Non-pigmented ciliary epithelial cell (primary cell): ENCODE measurements at regions not wholly inside any gene's neighbourhood (a gene's known extent, or its start where the extent isn't known, plus 50 kb on each side); places are given as distances from the start of the nearest gene placed in this dataset.
A peak's percentile ranks its signal among the peaks of the same experiment; 100 is the strongest.
"Not testable (repeated sequence)": the region's sequence is repeated elsewhere in the genome, so short reads cannot be mapped to it uniquely, and the experiment has no call there.

Experiments used
- DNase-seq: peaks from one replicate; pipeline ENCODE4 v3.0.0-alpha.2; 2010; ENCODE audit warnings: low read depth

DNA sequence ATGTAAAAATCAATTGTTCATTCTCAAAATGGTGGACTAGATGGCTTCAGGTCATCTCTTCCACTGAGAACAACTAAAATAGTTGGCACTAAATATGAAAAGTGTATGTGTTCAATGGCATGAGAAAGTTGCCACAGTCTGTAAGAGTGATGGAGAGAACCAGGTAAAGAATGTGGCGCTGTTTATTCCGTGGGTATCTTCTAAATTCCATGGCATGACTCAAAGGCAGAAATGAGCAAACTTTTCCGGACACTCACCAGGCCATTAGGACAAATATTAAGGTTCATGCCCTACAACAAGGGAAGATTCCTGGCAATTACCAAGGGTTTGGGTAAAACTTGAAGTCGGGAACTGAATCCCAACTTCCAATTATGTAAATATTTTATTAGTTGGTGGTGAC, 825.4 kb upstream of the CDH6 start:
- DNase-seq: no peak

DNA sequence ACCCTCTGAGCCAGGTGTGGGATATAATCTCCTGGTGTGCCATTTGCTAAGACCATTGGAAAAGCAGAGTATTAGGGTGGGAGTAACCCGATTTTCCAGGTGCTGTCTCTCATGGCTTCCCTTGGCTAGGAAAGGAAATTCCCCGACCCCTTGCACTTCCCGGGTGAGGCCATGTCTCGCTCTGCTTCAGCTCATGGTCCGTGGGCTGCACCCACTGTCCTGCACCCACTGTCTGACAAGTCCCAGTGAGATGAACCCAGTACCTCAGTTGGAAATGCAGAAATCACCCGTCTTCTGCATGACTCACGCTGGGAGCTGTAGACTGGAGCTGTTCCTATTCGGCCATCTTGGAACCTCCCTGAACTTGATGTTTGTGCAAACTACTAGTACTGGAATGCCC, 828.5 kb upstream of the CDH6 start:
- DNase-seq: not testable (repeated sequence)

DNA sequence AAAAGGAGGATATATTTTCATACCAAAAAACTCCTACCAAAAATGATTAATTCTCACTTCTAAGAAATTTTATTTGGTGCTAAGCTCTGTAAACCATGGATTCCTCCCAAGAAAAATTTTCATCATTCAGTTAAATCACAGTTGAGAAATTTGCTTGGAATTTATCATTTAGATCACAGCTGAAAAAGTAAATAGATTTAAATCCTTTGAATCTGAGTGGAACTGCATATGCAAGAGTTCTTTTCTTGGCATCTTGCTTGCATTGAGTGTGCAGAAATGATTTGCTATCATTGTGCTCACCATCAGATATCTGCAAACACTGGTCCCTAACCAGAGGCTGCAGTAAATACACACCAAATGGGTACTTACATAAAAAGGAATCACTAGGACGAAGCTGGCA, 836.1 kb upstream of the CDH6 start:
- no peak for DNase-seq

DNA sequence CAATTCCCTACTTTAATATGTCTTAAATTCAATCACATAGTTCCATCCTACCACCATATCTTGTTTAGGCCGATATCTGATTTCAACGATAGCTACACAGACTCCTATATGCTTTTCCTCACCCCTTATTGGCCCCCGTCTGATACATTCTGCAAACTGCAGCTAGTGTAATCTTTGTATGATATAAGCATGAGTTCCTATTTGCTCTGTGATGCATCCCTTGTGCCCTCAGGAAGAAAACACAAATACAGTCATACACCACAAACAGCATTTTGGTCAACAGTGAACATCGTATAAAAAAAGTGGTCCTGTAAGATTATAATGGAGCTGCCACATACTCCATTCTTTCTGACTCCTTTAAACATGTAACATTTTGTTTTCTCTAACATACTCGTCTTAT, 837.8 kb upstream of the CDH6 start:
- no peak for DNase-seq

DNA sequence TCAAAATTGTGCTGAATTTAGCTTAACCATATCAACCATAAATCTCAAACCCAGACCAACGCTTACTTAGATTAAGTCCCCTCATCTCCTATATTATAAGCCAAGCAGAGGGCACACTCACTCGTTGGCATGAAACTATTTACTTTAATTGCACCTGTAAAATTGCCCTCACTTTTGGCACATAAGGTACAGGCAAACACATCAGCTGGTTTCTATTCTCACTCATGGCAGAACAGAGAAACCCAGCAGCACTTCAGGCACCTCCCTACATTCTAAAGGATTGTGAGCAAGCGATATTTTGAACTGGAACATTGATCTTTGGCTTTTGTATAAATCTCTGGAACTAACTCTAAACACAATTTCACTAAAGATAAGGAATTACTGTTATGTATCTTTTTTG, 845.6 kb upstream of the CDH6 start:
- no peak for DNase-seq

DNA sequence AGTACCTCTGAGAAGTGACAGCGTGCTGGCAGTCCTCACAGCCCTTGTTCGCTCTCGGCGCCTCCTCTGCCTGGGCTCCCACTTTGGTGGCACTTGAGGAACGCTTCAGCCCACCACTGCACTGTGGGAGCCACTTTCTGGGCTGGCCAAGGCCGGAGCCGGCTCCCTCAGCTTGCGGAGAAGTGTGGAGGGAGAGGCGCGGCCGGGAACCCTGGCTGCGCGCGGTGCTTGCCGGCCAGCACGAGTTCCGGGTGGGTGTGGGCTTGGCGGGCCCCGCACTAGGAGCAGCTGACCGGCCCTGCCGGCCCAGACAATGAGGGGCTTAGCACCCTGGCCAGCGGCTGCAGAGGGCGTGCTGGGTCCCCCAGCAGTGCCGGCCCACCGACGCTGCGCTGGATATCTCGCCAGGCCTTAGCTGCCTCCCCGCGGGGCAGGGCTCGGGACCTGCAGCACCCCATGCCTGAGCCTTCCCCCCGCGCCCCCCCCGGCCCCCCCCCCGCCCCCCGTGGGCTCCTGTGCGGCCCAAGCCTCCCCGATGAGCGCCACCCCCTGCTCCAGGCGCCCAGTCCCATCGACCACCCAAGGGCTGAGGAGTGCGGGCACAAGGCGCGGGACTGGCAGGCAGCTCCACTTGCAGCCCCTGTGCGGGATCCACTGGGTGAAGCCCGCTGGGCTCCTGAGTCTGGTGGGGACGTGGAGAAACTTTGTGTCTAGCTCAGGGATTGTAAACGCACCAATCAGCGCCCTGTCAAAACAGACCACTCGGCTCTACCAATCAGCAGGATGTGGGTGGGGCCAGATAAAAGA, 847.7 kb upstream of the CDH6 start:
- not testable (repeated sequence) for DNase-seq

DNA sequence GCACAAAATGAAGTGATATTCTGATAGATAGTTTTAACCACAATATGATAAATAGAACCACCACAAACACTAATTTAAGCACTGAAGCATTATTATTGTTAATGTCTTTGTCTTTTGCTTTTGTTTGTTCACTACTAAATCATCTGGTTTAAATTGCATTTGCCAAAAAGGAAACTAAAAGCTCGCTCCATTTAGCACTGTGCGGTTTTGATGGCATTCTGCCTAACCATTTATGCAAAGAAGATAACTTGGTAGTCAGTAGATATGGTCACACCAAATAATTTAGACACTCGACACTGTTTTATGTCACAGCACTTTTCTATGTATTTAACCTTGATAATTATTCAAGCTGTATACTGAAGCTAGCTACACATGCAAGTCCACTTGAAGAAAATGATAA, 849.8 kb upstream of the CDH6 start:
- no peak for DNase-seq

DNA sequence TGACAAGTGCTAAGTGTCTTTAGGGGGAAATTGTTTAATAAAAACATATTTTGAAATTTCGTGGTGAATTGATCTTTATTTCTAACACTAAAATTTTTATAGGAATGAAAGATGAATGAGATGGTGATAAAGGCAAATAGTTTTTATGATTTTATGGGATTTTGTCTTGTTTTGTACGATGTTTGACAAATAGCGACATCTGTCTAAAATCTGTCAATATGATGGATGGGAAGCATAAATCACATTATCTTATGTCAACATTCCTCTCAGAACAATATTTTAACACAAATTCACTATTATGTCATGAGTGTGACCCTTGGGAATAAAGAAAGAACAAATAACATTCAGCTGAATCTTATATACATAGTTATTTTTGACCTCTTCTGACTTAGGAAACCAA, 852.0 kb upstream of the CDH6 start:
- no peak for DNase-seq

DNA sequence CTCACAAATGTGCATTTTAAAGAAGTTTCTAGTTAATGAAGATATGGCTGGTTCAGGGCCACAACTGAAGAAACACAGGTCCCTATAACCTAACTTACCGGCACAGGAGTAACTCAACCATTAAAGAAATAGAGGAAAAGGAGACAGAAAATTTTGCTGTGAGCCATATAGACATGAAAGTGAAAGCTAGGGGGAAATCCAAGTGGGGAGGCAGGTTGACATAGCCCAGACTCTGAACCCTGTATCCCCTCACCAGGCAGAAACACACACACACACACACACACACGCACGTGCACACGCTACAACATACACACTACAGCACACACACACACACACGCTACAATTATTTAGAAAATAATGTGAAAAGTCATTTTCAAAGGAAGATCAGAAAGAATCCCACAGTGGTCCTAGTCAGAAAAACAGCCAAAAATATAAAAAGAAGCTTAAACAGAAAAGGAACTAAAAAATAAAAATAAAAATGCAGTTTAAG, 856.4 kb upstream of the CDH6 start:
- no peak for DNase-seq

DNA sequence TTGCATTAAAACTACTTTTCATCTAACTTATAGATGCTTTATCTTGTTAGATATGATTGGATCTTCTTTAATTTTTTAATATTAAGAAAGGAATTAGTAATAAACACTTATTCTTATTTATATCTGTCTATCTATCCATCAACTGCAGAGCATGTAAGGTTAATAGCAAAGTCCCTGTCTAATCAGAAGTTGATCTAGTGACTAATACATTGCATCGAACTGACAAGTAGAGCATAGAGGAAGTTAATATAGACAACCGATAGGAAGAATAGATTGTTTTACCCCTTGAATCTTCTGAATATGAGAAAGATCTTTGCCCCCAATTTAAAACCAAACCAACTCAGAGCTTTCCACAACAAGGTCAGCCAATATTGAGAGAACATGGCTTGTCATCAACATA, 862.0 kb upstream of the CDH6 start:
- DNase-seq: no peak

DNA sequence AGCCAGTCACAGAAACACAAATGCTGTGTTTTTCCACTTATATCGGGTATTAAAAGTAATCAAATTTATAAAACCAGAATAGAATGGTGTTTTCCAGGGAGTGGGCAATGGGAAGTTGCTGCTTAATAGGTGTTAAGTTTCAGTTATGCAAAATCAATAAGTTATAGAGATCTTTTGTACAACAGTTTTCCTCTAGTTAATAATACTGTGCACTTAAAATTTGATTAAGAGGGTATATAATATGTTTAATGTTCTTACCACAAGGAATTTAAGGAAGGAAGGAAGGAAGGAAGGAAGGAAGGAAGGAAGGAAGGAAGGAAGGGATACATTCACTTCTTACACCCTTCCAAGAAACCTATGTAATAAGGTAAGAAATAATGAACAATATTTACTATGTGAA, 867.7 kb upstream of the CDH6 start:
- DNase-seq: no peak

DNA sequence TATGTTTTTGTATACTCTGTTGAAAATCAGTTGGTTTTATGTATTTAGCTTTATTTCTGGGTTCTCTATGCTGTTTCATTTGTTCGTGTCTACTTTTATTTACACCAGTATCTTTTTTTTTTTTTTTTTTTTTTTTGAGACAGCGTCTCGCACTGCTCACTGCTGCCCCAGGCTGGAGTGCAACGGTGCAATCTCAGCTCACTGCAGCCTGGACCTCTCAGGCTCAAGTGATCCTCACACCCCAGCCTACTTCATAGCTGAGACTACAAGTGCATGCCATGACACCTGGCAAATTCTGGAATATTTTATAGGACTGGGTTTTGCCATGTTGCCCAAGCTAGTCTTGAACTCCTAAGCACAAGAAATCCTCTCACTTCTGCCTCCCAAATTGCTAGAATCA, 869.4 kb upstream of the CDH6 start:
- DNase-seq: no peak

DNA sequence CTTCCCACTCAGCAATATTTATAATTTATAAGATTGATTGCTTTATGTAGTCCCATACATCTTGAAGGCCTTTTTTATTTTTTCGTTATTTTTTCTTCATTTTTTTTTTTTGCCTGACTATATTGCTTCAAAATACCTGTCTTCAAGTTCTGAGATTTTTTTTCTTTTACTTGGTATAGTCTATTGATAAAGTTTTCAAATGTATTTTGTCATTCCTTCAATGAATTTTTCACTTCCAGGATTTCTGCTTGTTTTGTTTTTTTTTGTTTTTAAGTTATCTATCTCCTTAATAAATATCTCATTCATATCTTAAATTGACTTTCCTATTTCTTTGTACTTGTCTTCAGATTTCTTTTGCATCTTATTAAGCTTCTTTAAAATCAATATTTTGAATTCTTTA, 905.6 kb upstream of the CDH6 start:
- DNase-seq: no peak

DNA sequence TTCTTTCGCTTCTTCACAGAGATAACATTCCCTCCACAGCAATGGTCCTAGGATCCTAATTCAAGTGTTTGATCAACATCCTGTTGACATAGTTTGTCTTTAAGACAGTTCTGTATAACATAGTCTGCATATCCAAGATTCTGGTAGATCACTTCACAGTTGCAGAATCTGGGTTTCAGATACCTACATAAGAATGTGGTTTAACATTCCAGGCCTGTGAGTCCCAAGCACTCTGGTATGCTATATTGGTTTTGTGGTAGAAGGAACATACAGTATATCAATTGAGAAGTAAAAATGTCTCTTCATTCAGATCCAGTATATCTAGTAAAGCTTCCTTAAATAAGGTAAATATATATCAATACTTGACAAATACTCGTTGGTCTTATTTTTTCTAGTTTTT, 914.2 kb upstream of the CDH6 start:
- DNase-seq: peak; percentile 68

DNA sequence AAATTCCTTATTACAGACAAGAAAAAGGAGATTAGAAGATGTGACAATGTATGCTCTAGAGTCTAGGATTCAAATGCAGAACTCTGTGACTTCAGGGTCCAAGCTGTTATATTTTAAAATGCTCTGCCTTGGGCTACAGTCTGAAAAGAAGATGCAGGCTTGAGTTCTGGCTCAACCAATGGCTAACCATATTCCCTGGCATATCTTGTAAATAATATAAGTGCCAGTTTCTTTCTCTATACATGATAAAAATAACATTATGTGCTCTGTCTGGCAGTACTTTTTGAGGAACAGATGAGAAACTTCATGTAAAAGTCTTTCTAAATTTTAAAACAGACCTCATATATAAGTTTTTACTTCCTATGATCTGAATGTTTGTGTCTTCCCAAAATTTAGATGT, 926.5 kb upstream of the CDH6 start:
- DNase-seq: no peak

DNA sequence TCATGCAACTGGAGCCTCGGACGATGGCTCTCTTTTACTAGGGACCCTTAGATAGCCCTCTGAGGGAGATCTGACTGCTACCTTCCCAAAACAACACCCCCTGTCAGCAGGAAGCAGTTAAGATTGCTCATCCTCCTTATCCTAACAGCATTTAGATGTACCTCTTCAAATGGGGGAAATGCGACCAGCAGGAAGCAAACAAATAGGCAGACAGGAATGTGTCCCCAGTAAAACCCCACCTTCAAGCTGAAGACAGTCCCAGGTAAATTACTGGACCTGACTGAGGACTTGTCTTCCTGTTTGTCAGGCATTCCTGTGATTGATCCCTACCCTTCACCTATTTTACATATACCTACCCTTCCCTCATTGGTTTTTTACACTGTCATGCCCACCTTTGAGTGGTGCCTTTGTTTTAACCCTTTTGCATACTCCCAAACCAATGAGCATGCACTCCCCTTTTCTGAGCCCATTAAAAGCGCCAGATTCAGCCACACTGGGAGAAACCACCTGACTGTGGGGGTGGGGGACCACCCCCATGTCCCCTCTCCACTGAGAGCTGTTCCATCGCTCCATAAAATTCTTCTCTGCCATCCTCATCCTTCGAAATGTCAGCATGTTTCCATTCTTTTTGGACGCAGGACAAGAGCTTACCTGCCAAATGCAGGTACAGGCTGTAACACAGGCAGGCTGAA, 954.0 kb upstream of the CDH6 start:
- DNase-seq: no peak

DNA sequence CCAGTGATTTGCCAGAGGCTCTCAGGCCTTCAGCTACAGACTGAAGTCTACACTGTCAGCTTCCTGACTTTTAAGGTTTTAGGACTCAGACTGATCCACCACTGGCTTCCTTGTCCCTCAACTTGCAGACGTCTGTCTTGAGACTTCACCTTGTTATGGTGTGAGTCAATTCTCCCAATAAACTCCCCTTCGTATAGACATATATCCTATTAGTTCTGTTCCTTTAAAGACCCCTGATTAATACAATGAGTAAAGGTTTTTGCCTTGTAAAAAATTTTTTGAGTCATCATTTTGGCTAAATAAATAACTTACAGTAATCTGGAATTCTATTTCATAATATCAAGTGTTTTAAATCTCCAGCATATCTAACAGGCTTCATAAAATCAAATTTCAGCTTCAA, 956.3 kb upstream of the CDH6 start:
- DNase-seq: no peak

DNA sequence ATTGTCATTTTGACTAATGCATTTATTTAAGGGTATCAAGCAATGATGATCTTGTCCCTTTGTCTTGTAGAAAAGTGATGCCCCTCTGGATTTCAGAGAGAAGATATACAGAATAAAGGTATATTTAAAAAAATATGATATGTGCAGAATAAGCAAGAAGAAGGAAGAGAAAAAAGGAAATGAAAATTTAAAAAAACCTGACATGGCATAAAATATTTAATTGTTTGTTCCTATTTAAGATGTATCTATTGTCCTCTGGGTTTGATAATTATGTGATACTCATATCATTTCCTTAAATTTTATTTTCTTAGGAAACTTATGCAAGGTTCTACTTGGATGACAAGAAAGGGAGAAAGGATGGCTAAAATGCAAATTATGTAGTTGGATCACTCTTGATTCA, 983.7 kb upstream of the CDH6 start:
- DNase-seq: no peak

DNA sequence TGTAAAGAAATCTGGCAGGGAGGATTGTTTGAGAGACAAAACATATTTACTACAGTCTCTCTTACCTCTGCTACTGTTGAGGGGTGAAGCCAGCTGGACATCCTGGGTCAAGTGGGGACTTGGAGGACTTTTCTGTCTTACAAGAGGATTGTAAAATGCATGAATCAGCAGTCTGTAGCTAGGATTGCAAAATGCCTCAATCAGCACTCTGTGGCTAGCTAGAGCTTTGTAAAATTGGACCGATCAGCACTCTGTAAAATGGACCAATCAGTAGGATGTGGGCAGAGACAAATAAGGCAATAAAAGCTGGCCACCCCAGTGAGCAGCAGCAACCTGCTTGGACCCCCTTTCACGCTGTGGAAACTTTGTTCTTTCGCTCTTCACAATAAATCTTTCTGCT, 995.8 kb upstream of the CDH6 start:
- no peak for DNase-seq

DNA sequence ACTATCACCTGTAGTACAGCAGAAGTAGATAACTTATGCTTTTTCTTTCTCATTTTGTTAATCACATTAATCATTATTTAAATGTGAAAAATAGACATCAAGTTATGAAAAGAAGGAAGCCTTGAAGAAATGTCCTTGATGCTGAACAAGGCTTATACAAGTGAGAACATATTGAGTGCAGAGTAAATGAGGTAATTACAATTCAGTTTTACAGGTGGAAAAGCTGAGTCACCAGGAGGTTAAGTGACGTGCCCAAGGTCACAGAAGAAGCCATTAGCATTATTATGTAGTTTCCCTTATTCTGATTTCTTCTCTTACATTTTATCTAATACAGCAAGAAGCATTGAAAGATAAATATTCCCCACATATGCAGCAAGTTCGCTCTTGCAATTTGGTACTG, 998.5 kb upstream of the CDH6 start:
- no peak for DNase-seq

DNA sequence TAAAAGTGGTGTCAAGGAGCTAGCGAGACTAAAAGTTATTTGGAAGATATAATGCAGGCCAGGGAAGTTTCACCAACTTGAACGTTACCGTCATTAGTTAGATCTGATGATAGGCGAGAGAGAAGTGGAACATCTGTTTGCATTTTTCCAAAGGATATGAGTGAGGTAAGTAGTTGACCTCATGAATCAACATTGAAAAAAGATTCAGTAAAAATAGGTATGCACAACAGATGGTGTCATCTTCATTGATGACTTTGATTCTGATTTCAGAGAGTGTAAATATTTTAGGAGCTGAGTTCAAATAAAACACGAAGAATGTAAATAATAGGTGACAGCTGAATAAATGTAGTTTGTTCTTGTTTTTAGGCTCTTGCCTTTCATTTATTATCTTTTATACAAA, 998.9 kb upstream of the CDH6 start:
- no peak for DNase-seq

DNA sequence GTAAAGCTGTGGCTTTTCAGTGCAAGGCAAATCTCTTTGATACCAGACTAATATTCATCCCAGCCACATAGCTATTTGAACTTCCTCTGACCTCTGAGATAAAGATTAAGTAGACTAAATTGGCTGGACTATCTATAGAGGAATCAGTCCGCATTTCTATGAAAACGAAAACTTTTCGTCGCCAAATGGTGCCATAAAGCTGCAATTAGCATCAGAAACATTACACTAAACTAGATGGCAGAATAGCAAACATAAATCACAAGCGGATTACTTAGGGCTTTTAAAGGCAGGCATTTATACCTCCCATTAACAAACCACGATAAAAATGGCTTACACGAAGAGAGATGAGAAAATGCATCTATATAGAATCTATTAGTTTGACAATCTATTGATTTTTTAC, 1009.7 kb upstream of the CDH6 start:
- DNase-seq: no peak

DNA sequence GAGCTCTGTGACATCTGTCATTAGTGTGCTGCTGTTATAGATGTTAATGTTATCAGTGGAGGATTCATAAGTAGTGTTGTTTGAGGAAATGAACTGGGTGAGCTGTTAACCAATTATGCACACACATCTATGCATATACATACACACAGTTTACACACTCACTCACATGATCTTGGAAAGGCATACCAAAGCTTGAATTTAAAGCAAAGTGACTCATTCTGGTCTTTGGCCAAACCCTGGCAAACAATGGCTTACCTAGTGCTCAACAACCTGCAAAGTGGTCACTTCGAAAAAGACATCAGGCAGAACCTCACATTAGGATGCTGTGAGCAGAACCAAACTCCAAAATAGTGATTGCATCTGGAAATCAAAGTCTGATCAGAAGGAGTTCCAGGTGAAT, 1037.3 kb upstream of the CDH6 start:
- no peak for DNase-seq

DNA sequence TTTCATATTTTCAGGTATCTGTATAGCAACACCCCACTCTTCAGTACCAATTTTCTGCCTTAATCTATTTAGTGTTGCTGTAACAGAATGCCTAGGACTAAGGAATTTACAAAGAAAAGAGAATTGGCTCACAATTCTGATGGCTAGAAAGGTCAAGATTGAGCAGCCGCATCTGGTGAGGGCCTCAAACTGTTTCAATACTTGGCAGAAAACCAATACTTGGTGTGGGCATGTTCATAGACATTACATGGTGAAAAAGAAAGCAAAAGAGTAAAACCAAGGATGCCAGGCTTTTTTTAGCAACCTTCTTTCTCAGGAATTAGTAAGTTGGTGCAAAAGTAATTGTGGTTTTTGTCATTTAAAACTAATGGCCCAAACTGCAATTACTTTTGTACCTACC, 1041.1 kb upstream of the CDH6 start:
- no peak for DNase-seq
